GM21515 (cell line): ENCODE measurements at regions not wholly inside any gene's neighbourhood (a gene's known extent, or its start where the extent isn't known, plus 50 kb on each side); places are given as distances from the start of the nearest gene placed in this dataset.
"Not testable (repeated sequence)": the region's sequence is repeated elsewhere in the genome, so short reads cannot be mapped to it uniquely, and the experiment has no call there.

Experiments
- ATAC-seq: cut with Tn5 transposase; IDR thresholded peaks from one replicate; pipeline ENCODE4 v1.9.1; 2021; ENCODE audit not compliant: unreplicated experiment

DNA sequence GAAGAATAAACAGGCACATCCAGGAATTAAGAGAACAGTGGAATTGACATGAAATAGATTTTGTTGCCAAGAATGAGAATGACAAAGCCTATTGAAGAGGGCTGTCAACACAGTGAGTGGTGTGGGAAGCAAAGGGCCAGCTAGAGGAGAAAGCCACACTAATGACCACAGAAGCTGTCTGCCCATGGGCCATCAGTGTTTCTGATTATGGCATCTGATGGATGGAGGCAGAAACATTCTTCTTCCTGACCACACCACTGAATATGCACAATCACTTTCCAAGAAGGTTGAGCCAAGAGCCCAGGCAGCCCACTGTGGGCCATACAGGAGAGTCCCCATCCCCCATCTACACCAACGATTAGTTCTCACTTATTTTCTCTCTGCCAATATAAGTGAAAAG lies 146.0 kb upstream of the SH3BP4 start:
- ATAC-seq = no peak

DNA sequence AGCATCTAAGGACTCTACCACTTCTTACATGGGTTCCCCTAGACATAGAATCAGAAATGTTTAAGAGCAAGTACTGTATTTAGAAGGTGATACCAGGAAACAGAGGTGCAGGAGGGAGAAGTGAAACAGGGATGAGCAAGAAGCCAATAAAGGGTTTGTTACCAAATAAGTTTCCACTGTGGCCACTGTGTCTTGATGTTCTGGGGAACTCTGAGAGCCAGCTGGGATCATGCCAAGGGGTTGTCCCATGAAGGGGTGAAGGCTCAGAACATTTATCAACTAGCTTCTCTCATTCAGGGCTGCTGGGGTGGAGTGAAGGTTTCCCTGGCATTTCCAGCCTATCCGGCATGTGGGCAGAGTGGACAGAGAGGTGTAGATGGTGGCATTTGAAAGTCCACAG lies 147.1 kb upstream of the SH3BP4 start:
- ATAC-seq = no peak

DNA sequence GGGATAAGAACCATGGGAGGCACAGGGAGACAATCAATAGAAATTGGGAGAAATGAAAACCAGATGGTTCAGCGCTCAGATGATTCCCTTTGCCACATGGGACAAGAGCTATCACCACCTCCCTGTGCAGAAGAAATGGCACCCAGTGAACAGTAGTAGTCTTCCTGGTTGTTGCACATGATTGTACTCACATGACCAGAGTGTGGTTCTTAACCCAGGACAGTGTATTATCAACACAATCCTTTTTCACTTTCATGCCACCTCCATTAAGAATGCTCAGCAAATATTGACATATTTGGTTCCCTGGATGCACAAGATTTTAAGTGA lies 149.0 kb upstream of the SH3BP4 start:
- ATAC-seq = no peak

DNA sequence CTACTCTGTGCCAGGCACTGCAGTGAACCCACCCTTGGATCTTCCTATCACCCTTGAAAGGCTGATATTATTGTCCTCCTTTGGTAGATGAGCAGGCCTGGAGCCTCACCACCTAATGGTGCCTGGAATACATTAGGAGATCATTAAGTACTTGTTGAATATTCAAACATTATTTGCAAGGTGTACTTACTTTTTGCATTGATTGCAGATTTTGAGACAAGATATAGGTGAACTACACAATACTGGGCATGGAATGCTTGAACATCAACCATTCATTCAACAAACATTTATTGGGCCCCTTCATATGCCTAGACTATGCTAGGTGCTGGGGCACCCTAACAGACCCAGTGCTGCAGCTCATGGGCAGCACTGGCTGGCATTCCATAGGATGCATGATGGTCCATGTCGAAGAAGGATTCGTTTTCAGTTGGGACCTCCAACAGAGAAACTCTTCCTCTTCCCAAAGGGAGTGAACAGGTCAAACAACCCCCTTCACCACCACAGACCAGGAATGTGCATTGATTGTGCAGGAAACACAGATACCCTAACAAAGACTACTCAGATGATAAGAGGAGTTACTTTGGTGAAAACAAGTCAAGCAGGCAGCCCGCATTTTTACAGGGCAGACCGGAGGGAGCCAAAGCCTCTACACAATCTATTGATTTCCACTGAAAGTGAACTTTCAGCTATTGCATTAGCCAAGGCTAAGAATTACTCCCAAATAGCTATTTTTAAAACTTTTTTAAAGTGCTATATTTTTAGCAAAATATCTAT lies 149.6 kb upstream of the SH3BP4 start:
- ATAC-seq = no peak

DNA sequence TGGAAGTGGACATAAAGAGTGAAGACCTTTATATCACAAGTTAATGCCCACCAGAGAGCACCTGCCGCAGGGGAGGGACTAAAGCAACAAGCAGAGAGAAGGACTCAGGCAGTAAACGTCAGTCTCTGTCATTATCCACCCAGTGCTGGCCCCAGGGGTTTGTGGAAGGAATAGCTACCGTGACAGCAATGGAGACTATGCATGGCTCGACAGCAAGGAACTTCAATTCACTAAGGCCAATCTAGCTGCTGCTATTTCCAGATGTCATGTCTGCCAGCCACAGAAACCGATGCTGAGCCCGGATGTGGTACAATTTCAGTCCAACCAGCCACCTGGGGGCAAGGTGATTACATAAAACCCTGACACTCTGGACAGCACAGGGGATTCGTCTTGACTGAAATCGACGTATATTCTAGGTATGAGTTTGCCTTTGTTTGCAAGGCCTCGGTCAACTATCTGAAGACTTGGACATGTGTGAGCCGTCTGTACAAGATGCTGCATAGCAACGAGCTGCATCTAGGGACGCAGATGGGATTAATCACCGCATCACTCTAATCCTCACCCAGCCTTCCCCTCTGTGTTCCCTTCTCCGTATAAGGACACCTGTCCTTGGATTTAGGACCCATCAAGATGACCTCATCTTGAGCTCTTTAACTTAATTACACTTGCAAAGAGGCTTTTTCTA lies 154.1 kb upstream of the SH3BP4 start:
- ATAC-seq = no peak

DNA sequence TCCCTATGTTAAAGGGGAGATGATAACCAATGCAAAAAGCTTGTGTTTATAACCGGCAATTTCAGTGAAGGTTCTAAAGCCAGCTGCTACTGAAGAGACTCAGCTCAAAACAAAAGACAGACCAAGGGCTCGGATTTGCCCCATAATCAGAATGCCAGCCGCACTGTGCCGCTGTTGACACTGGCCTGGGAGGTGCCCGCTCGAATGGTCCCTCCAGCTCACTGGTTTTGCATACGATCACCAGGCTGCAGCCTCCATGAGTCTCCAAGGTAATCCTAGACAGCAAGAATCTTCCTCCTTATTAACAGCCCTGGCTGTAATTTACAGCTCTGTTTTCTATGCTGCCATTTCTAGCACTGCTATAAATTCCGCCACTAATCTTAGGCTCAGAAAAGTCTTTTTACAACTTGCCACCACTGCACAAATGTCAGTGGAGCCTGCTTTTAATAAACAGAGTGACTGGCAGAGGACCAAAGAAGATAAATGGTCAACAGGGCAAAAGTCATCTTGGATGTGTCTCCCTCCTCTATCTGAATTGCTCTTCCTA lies 155.7 kb upstream of the SH3BP4 start:
- no peak for ATAC-seq

DNA sequence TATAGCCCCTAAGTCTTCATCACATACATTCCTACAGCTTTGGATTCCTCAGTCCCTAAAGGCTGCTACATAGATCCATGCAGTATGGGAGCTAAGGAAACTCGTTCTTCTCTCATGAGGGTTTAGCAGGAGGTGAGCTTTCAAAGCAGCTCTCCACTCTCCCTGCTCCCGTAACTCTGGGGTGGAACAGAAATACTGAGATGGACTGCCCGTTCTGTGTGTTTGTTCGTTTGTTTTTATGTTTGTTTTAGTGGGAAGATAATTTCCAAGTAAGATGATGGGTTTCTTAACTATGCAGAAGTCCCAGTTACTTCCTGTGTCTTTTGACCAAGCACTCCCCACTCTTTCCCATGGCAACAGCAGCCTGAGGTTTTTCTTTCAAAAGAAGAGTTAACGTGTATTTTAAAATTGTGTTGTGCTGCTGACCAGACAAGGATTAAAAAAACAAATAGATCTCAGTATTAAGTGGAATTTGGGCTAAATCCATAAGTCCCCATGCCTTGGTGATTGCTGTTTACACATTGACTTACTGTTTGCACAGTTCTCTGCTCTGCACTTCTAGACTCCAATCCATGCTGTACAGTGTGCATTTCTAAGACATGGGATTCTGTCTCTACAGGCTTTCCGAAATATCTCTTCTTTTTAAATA lies 156.4 kb upstream of the SH3BP4 start:
- no peak for ATAC-seq

DNA sequence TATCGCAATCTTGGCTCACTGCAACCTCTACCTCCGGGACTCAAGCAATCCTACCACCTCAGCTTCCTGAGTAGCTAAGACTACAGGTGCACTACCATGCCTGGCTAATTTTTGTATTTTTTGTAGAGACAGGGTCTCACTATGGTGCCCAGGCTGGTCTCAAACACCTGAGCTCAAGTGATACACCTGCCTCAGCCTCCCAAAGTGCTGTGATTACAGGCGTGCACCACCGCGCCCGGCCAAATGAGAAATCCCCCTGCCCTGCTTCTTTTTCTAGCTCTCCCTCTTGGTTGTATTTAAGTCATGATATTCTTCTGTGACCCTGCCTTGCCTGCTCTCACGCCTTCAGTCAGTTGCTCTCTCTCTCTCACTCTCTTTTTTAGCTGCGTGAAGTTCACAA lies 157.0 kb upstream of the SH3BP4 start:
- no peak for ATAC-seq

DNA sequence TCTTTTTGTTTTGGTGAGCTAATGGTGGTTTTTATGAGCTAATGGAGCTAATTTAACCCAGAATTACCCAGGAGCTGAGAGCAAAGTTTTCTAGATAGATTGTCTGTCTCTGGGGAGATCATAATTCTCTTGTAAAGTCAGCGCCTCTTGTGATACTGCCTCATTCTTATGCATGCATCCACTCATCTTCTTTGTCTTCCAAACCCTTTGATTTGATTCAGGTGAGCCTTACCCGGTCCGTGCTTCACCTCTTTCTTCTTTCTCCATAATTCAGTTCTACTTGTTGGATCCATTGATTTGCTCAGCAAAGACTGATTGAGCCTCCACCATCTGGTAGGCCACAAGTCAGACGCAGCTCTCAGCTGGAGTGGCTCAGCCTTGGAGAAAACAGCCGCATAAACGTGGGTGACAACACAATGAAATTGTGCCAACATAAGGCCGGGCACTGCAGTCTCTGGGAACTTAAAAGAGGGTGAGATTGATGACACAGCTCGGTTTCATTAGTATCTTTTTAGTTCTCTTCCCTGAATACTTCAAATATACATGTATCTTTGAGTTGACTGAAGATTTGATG lies 158.5 kb upstream of the SH3BP4 start:
- ATAC-seq = no peak

DNA sequence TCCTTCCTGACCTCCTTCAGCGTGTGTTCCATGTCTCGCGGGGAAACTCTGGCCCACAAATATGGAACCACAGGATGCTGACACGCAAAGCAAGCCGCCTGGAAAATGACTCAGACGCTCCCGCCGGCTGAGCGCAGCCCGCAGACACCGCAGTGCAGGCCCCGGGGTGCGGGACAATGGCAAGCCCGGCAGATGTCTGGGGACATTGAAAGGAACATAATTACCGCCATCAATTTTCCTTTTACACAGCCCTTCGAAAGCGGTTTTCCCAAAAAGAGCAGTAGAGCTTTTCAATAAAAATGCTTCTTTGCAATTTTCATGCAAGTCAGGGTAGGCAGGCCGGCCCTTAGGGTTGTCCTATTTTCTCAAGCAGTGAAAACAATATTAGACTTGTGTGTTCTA lies 159.2 kb upstream of the SH3BP4 start:
- ATAC-seq = no peak

DNA sequence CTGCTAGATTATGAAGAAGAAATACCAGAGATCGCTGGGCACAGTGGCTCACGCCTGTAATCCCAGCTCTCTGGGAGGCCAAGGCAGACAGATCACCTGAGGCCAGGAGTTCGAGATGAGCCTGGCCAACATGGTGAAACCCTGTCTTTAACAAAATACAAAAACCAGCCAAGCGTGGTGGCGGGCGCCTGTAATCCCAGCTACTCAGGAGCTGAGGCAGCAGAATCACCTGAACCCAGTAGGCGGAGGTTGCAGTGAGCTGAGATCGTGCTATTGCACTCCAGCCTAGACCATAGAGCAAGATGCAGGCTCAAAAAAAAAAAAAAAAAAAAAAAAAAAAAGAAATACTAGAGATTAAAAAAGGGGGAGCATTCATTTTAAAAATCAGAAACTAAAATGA lies 159.7 kb upstream of the SH3BP4 start:
- ATAC-seq = not testable (repeated sequence)

DNA sequence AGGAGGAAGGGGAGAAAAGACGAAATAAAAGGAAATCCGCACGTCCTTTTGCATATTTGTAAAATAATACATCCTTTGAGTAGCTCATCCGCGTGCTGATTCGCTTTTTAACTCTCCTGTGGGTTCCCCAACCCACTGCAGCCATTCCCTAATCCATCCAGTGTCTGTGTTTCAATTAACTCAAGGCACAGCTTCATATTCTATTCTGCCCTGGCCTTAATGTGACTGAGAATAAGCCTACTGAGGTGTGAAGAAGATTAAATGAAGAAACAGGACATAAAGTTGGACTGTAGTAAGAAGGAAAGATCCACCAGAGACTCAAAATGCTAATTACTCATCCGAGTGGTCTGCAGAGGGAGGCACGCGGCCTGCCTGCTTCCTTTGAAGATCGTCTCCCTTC lies 161.4 kb upstream of the SH3BP4 start:
- ATAC-seq = no peak

DNA sequence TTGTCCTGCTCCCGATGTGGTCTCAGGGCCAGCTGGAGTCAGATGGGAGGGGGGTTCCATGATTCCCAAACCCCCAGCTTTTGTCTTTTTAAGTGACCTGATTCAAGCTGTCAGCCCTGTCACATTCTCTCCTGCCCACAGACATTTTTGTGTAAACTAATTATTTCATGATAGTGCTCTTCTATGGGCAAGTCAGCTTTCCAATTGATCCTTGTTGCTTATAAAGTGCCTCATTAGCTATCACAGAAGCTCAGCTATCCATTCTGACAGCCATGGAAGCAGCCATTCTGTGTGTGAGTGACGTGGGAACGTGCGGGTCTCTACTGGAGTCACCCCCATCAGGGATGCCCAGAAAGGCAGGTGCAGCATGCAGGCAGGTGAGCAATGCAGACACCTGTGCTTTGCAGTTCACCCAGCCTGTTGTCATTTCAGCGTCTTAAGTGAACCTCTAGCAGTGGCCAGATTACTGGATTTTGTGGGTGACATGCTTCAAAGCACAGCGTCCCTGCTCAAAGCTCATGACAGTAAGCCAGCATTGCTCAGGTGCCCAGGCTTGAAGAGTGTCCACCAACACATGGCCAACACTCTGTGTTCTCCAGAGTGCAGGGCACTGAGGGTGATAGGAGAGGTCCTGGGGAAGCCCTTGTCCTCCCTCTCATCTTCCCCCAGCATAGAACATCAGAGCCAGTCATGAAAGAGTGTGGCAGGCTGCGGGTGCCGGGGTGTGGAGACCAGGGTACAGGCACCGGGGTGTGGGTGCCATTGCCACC lies 162.1 kb upstream of the SH3BP4 start:
- no peak for ATAC-seq

DNA sequence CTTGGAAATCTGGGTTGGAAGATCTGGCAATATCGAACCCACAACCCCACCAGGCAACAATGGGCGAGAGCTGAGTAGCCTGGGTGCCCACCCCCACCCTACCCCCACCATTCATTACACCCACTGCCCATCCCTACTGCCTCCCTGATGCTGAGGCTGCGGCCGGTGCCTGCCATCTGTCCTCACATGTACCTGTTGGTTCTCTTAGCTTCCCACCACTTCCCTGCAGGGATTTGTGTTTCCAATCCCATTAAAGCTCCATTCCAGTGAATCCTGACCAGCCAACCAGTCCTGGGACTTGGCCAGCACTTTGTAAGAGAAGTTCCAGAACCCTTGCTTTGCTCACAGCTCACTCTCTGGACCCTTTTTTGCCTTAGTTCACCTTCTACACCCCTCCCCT lies 163.0 kb upstream of the SH3BP4 start:
- no peak for ATAC-seq

DNA sequence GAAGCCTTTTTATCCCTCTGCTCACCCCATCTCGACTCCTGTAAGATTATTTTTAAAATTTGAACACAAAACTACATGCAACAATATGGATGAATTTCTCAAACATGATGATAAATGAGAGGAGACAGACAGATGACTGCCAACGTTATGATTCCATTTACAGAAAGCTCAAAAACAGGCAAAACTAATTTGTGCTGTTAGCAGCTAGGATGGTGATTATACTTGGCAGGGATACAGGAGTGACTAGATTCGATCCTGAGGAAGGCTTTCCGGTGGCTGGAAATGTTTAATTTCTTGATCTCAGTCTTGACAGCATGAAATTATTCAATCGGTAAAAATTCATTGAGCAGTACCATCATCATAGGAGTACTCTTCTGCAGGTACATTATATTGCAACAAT lies 163.4 kb upstream of the SH3BP4 start:
- ATAC-seq = no peak

DNA sequence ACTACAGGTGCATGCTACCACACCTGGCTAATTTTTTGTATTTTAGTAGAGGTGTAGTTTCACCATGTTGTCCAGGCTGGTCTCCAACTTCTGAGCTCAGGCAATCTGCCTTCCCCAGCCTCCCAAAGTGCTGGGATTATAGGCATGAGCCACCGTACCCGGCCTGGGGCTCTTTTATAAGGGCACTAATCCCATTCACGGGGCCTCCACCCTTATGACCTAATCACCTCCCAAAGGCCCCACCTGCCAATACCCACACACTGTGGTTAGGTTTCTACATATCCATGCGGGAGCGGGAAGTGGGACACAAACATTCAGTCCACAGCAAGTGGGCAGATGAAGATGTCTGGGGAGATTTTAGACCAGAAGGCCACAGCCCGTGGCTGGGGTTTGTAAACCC lies 164.7 kb upstream of the SH3BP4 start:
- ATAC-seq = no peak

DNA sequence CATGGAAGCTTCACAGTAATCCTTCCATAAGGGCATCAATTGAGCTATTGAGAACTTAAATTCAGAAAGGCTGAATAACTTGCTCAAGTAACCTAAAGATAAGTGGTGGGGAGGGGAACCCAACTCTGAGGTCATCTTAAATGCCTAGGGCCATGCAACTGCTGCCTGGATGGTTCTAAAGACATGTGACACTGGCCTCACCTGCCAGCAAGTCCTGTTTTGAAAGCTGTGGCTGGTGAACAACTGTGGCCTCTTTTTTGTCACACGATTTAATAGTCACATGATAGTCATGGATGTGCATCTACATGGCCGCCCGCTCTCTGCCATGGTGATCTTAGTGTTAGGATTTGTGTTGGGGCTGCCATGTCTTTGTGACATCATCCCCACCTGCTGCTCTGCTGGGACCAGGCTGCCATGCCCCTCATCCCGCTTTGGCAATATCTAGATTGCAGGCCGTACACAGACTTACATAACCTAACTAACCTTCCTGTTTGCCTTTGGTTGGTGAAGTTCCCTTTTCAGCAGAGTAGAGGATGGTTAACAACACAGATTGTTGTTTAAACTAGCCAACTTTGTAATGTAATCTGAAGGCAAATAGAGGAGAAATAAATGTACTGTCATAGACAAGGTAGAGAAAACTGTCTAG lies 177.9 kb upstream of the SH3BP4 start:
- ATAC-seq = no peak

DNA sequence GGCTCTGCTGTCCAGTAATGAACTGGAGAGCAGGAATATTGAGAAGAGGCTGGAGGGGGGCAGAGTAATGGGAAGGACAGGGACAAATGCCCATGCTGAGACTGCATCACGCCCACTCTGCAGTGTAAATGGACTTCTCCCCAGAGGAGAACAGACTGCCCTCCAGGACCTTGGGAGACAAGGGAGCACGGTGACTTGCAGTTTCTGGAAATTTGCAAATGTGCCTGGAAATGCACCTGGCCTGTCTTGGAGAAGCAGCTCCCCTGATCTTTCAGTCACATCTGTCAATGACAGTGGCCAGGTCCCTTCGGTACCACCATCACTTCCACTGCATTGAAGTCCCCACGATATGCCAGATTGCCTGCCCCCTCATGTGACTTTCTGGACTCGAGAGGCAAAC lies 178.7 kb upstream of the SH3BP4 start:
- ATAC-seq = no peak

DNA sequence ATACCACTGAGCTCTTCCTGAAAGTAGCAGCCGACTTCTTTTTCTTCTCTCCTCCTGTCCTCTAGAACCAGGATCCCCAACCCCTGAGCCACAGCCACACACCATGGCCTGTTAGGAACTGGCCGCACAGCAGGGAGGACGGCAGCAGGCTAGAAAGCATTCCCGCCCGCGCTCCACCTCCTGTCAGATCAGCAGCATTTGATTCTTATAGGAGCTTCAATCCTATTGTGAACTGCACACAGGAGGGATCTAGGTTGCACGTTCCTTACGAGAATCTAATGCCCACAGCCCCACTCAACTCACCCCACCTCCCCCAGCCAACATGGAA lies 179.1 kb upstream of the SH3BP4 start:
- no peak for ATAC-seq

DNA sequence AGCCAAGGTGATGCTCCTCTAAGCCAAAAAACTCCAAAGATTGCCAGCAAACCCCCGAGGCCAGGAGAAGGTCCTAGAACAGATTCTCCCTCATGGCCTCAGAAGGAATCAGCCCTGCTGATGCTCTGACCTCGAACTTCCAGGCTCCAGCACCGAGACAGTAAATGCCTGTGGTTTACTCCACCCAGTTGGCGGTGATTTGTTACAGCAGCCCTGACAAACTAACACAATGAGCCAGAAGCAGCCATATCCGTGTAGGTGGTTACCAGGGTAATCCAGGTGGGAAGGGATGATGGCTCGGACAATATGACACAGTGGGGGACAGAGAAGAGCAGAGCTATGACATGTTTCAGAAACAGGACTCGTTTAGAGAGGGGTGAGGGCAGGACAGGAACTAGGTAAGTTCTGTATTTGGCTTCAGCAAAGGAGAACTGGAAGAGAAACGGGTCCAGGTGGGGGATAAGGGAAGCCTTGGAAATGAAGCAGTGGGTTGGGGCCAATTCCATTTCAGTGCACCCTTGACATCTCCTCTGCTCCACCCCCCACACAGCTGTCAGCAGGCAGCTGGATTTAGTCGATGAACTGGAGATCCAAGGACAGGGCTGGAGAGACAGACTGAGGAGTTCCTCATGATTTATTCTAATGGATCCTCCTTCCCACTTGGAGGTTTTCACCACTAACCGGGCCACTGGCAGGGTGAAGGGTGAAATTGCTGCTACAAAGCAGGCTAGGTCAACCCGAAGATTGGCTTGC lies 179.7 kb upstream of the SH3BP4 start:
- no peak for ATAC-seq
